Pancreas (tissue), 10 donors: ENCODE measurements at regions not wholly inside any gene's neighbourhood (a gene's known extent, or its start where the extent isn't known, plus 50 kb on each side); places are given as distances from the start of the nearest gene placed in this dataset.

ENCODE experiments used
- ATAC-seq, 4 donors: fragments of 200-7000 bp; cut with Tn5 transposase; one replicate each; pipeline versions ENCODE4 v1.8.0 to v1.9.1; 2020; ENCODE audit warnings: mild to moderate bottlenecking in 4 of 4, moderate library complexity in 4 of 4
- DNase-seq, 6 donors: peaks; one replicate each; pipeline ENCODE4 v3.0.0-alpha.2; 2020
- FAIRE-seq: peaks from 2 replicates; lab custom pipeline; 2012; peaks lifted over from hg19 to GRCh38; lab: Jason Lieb, UNC
- H3K27ac ChIP-seq, 4 donors: fragments of 200-600 bp; sonication (generic); 1 replicate in 3 of 4; 2 replicates in 1 of 4; pipeline versions ENCODE4 v1.5.0 to v1.8.0; 2020
- H3K27me3 ChIP-seq, 4 donors: fragments of 200-600 bp; one replicate each; pipeline ENCODE4 v1.8.0; 2021
- H3K36me3 ChIP-seq, 3 donors: fragments of 200-600 bp; sonication (generic) in 1 of 3; one replicate each; pipeline versions ENCODE4 v1.5.0 to v1.8.0; 2020 to 2021
- H3K4me1 ChIP-seq, 3 donors: fragments of 200-600 bp; one replicate each; pipeline ENCODE4 v1.8.0; 2021
- H3K4me3 ChIP-seq, 4 donors: fragments of 200-600 bp; sonication (generic) in 2 of 4; one replicate each; pipeline versions ENCODE4 v1.5.0 to v1.8.0; 2020 to 2021
- H3K9me3 ChIP-seq, 4 donors: fragments of 200-600 bp; one replicate each; pipeline ENCODE4 v1.8.0; 2021
- CTCF ChIP-seq, 4 donors: fragments of 200-600 bp; sonication (generic) in 3 of 4; IDR thresholded peaks; one replicate each; pipeline versions ENCODE4 v1.5.0 to v1.8.0; 2021; ENCODE audit warnings: antibody characterized with exemption in 4 of 4
- WGBS, 2 donors: extraction: QIAGEN DNeasy Blood & Tissue Kit; methylation state at CpG; one replicate each; pipeline ENCODE4 v1.1.7; 2013; 5-methylcytosine and 5-hydroxymethylcytosine counted together
- intact Hi-C, 3 donors: fragments of 100-400 bp; cut with DNase I; formaldehyde crosslinking; loops; one replicate each; pipeline versions ENCODE4 v1.11.1 to v1.14.2; 2022
- donor health status: healthy with polysubstance abuse.
- donor health status: DM: no; HTN: no; CAD: no; lungs with moderate emphysema.
- donor health status: DM: no; HTN: no; CAD: no.
- donor health status: control.
- donor health status: control.
- donor health status: Bipolar disorder and iron deficiency.
- donor health status: DM: yes; HTN: yes; CAD: no.
- donor health status: DM: no; HTN: no; CAD: no.
- donor health status: DM: no; HTN: no; CAD: no.
- donor health status: DM: yes; HTN: yes; CAD: no.

DNA sequence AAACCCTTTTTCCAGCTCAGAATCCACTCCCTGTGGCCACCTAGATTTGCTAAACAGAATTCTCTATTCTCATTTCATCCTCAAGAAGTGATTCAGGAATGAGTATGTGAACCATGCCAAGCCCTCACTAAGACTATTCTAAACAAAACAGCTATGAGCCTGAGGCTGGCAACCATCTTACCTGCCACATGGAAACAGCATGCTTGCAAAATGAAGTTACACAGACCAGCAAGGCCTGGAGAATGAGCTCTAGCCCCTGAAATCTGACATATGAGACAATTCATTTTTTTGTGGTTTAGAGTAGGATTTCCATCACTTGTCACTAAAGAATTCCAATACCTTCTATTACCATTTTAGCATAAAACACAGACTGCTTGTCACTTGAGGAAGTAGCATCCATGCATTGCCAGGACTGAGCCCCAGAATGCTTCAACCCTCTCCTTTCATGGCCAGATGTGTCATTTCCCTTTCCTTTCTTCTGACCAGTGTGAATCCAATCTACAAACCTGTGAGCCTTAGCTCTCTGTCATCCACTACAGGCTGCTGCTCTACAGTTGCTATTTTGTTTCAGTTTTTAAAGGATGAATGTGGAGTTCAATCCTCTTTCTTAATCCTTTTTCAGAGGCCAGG is 744.3 kb upstream of the ACVR2A start:
- DNase-seq (no peak), ATAC-seq (no peak), FAIRE-seq (no peak)
- no peak overlapping the region for H3K27ac ChIP-seq
- no peak for TF ChIP-seq CTCF (IDR thresholded peaks at IDR 0.05)
- no peaks in the 10 kb centered on the region for H3K9me3 ChIP-seq
- intact Hi-C loops = no loop called here
- H3K27me3 ChIP-seq = no peaks in the 10 kb centered on the region
- H3K4me1 ChIP-seq = peaks cover 0 to 5% (median 0%) of the 10 kb centered on the region in 3 donors
- H3K36me3 ChIP-seq = no peaks in the 10 kb centered on the region
- H3K4me3 ChIP-seq = no peak overlapping the region

DNA sequence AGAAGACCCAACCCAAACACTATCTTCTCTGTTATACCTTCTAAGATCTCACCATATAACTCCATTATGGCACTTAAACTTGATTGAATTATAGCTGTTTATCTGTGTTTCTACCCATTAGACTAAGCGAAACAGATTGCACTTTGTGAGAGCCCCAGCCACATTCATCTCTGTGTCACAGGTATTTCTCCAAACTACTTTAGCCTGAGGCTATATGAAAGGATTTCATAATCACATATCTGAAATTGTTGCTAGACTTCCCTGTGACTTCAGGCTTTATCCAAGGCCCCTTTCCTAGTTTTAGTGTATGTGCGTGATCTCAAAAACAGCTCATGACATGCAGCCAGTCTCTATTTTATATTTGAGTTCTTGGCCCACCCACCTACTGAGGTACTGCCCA is 745.0 kb upstream of the ACVR2A start:
- TF ChIP-seq CTCF (IDR thresholded peaks at IDR 0.05) = no peak
- intact Hi-C loops = no loop called here

GRCh38 chr2:147098940-147099339 is 745.9 kb upstream of the ACVR2A start:
- no peak for FAIRE-seq
- peak in 1 of 4 donors; percentile 38 for ATAC-seq
- intact Hi-C loops = no loop called here
- H3K9me3 ChIP-seq = no peaks in the 10 kb centered on the region
- DNase-seq = no peak
- H3K27ac ChIP-seq = no peak overlapping the region
- WGBS, 2 donors = 16 to 48% methylated on average over 1 of the region's 1 CpG
- H3K27me3 ChIP-seq = no peaks in the 10 kb centered on the region
- H3K36me3 ChIP-seq = no peaks in the 10 kb centered on the region
- no peak for TF ChIP-seq CTCF (IDR thresholded peaks at IDR 0.05)
- no peak overlapping the region for H3K4me3 ChIP-seq
- H3K4me1 ChIP-seq = peaks cover 0 to 5% (median 0%) of the 10 kb centered on the region in 3 donors

More for the DNA sequence above, 745.0 kb upstream of the ACVR2A start:
- Histone ChIP-seq H3K27ac (no peak overlapping the region), H3K36me3 (no peaks in the 10 kb centered on the region), H3K9me3 (no peaks in the 10 kb centered on the region), H3K27me3 (no peaks in the 10 kb centered on the region), H3K4me1 (peaks cover 0 to 5% (median 0%) of the 10 kb centered on the region in 3 donors), H3K4me3 (no peak overlapping the region)
- ATAC-seq (no peak), FAIRE-seq (no peak), DNase-seq (no peak)
- WGBS, 2 donors = 94 to 97% methylated on average over 2 of the region's 2 CpGs

GRCh38 chr2:147097747-147098146 is 747.1 kb upstream of the ACVR2A start:
- peaks cover 0 to 5% (median 0%) of the 10 kb centered on the region in 3 donors for H3K4me1 ChIP-seq
- no peaks in the 10 kb centered on the region for H3K36me3 ChIP-seq
- H3K27me3 ChIP-seq = no peaks in the 10 kb centered on the region
- TF ChIP-seq CTCF (IDR thresholded peaks at IDR 0.05) = no peak
- no peak for FAIRE-seq
- DNase-seq = no peak
- no peak overlapping the region for H3K27ac ChIP-seq
- no peak overlapping the region for H3K4me3 ChIP-seq
- ATAC-seq = no peak
- intact Hi-C loops = no loop called here
- no peaks in the 10 kb centered on the region for H3K9me3 ChIP-seq

GRCh38 chr2:147096671-147097070 is 748.2 kb upstream of the ACVR2A start:
- no peak for TF ChIP-seq CTCF (IDR thresholded peaks at IDR 0.05)
- DNase-seq = no peak
- Histone ChIP-seq H3K27ac (no peak overlapping the region), H3K27me3 (no peaks in the 10 kb centered on the region), H3K4me3 (no peak overlapping the region), H3K9me3 (no peaks in the 10 kb centered on the region), H3K36me3 (no peaks in the 10 kb centered on the region), H3K4me1 (peaks cover 0 to 5% (median 0%) of the 10 kb centered on the region in 3 donors)
- no peak for FAIRE-seq
- intact Hi-C loops = no loop called here
- ATAC-seq = no peak
